ENCODE measurements at regions not wholly inside any gene's neighbourhood (a gene's known extent, or its start where the extent isn't known, plus 50 kb on each side); places are given as distances from the start of the nearest gene placed in this dataset.
A peak's percentile ranks its signal among the peaks of the same experiment; 100 is the strongest.

DNA sequence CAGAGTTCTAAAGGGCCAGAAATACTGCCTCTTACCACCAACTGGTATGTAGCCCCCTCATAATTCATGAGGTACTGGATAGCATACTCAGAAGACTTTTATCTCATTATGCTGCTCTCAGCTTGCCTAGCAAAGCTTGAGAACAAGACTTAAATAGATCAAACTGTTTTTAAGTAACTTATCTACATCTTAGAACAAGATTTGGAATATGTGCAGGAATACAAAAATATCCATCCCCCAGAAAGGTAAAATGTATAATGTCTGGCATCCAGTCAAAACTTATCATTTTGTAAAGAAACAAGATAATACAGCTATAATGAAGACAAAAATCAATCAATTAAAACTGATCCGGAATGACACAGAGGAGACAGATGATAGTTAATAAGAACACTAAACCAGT lies 400.4 kb upstream of the TGFBR2 start:
- DNase-seq (no peak), ATAC-seq (ENCODE audit: low read depth in 2 of 2) (no peak)
- peaks cover 14 to 25% (median 18%) of the 10 kb centered on the region in 3 donors for H3K4me1 Mint-ChIP-seq
- no peaks in the 10 kb centered on the region for H3K36me3 Mint-ChIP-seq
- H3K4me3 Mint-ChIP-seq: peak overlapping the region in 1 of 8 donors; percentile 11
- H3K27ac Mint-ChIP-seq: peak overlapping the region in 1 of 6 donors; percentile 4
- H3K27me3 Mint-ChIP-seq: no peaks in the 10 kb centered on the region
- H3K9me3 Mint-ChIP-seq: peaks cover 0 to 2% (median 0%) of the 10 kb centered on the region in 7 donors

DNA sequence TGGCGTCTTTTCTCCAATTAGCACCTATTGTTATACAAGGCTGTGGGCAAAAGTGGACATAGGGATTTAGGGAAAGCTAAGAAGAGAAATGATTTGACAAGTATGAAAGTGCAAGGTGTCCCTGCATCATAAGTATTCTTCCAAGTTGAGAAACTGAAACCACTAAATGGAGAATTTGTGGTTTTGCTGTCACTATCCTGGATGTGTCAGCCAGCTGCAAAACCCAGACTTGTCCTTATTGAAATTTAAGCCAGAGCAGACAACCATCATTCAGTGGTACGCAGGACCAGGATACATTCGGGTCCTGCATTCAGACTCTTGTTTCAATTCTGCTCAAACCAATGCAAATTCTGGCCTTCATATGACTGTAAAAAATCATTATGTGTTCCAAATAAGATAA lies 384.8 kb upstream of the TGFBR2 start:
- no peak for DNase-seq
- ATAC-seq (ENCODE audit: low read depth in 2 of 2): peak in 1 of 2 donors; percentile 27
- Mint-ChIP-seq H3K36me3 (peaks cover 0 to 8% of the 10 kb centered on the region in 2 donors), H3K4me3 (no peak overlapping the region), H3K27ac (no peak overlapping the region), H3K27me3 (peaks cover 0 to 8% (median 0%) of the 10 kb centered on the region in 3 donors), H3K4me1 (peaks cover 0 to 4% (median 2%) of the 10 kb centered on the region in 3 donors), H3K9me3 (peaks cover 0 to 12% (median 0%) of the 10 kb centered on the region in 7 donors)

DNA sequence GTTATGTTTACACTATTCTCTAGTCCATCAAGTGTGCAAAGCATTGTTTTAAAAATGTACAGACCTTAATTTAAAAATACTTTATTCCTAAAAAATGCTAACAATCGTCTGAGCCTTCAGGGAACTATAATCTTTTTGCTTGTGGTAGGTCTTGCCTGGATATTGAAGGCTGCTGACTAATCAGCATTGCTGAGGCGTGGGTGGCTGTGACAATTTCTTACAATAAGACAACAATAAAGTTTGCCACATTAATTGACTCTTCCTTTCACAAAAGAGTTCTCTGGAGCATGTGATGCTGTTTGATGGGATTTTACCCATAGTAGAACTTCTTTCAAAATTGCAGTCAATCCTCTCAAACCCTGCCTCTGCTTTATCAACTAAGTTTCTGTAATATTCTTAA lies 384.0 kb upstream of the TGFBR2 start:
- Mint-ChIP-seq H3K36me3 (peaks cover 0 to 5% of the 10 kb centered on the region in 2 donors), H3K4me1 (peaks cover 0 to 4% (median 4%) of the 10 kb centered on the region in 3 donors), H3K9me3 (peaks cover 0 to 5% (median 0%) of the 10 kb centered on the region in 7 donors), H3K4me3 (no peak overlapping the region), H3K27ac (no peak overlapping the region), H3K27me3 (peaks cover 0 to 8% (median 0%) of the 10 kb centered on the region in 3 donors)
- DNase-seq (no peak), ATAC-seq (ENCODE audit: low read depth in 2 of 2) (no peak)

DNA sequence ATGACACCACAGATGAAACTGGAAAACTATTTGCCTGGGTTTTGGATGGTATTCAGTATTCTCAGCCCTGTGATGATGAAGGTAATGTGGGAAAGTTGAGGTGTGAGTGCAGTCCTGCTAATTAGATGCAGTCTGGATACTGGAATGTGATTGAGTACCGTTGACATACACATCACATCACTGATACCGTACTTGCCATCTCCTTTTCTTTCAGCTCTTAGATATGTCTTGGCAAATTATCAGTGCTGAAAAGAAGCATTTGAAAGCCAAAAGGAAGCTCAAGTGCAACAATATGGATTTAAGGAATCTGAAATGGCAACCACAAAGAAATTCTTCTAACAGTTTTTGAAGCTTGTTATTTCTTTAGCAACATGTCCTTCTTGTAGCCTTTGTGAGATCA lies 381.4 kb upstream of the TGFBR2 start:
- Mint-ChIP-seq H3K27me3 (peaks cover 0 to 8% (median 0%) of the 10 kb centered on the region in 3 donors), H3K4me1 (peaks cover 0 to 4% (median 4%) of the 10 kb centered on the region in 3 donors), H3K27ac (no peak overlapping the region), H3K9me3 (no peaks in the 10 kb centered on the region), H3K4me3 (no peak overlapping the region), H3K36me3 (no peaks in the 10 kb centered on the region)
- ATAC-seq (ENCODE audit: low read depth in 2 of 2) (no peak), DNase-seq (no peak)

DNA sequence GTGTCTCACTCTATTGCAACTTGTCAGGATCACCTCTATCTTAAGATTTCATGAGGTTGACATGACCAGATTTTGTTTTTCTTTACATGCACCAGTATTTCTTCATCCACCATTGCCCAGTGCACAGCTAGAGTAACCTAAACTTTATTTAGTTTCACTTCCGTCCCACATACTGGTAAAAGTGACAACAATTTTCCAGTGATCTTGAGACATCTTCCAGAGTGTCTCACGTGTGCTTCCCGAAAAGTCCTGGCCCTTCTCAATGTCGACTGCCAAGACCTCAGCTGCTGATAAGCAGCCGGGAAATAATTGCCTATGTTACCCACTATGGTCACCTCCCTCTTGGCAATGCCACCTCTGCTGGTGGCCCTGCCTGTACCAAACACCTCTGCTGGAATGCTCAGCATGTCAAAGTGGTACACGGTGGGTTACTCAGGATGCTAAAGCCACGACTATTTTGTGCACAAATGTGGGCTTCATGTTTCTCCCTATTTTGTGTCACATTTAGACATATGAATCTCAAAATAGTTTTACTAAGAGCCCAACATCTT lies 379.7 kb upstream of the TGFBR2 start:
- no peaks in the 10 kb centered on the region for H3K36me3 Mint-ChIP-seq
- no peak for ATAC-seq (ENCODE audit: low read depth in 2 of 2)

DNA sequence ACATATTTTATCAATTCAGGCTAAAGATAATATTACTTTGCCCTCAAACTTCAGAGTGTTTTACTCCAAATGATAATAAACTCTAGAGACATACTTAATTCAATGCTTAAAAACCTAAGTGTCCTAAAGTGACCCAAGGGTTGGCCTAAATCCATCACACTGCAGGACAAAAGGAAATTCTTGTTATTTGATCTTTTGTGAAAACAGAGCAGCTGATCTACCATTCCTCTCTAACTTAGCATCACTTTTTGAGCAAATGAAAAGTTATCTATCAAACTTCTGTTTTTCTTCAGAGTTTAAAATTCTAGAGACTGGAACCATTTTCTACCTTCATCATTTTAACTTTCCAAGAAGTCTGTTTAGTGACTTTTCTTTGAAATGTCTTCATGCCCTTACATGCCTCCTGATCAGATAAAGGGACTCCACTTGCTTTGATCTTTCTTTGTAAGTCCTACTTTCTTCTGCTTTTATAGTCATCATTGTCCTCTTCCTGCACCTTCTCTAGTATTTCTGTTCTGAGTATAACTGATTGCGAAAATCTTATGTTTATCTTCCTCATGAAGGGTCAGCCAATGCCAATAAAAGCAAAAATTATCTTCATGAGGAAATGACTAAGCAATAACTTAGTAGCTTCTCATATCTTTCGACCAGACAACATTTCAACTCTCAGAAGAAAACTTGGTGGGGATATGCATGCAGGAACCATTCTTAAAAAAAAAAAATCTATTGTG lies 378.7 kb upstream of the TGFBR2 start:
- H3K9me3 Mint-ChIP-seq: no peaks in the 10 kb centered on the region
- H3K27me3 Mint-ChIP-seq: peaks cover 0 to 5% (median 0%) of the 10 kb centered on the region in 3 donors
- H3K27ac Mint-ChIP-seq: peak overlapping the region in 1 of 6 donors; percentile 2
- no peak for ATAC-seq (ENCODE audit: low read depth in 2 of 2)
- H3K36me3 Mint-ChIP-seq: no peaks in the 10 kb centered on the region
- H3K4me3 Mint-ChIP-seq: no peak overlapping the region
- no peak for DNase-seq
- H3K4me1 Mint-ChIP-seq: peaks cover 0 to 4% (median 0%) of the 10 kb centered on the region in 3 donors

More for the DNA sequence above, 379.7 kb upstream of the TGFBR2 start:
- Mint-ChIP-seq H3K27me3 (peaks cover 0 to 8% (median 0%) of the 10 kb centered on the region in 3 donors), H3K27ac (no peak overlapping the region), H3K9me3 (no peaks in the 10 kb centered on the region), H3K4me3 (no peak overlapping the region), H3K4me1 (peaks cover 0 to 4% (median 0%) of the 10 kb centered on the region in 3 donors)
- DNase-seq: no peak

DNA sequence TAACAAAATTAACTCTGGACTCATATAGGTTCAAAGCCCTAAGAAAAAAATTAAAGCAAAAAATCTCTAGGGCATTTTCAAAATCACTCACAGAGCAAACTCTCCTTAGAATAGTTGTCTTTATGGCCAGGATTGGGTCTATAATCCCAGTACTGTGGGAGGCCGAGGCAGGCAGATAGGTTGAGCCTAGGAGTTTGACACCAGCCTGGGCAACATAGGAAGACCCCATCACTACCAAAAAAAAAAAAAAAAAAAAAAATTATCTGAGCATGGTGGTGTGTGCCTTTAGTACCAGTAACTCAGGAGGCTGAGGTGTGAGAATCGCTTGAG lies 378.1 kb upstream of the TGFBR2 start:
- no peak for DNase-seq
- Mint-ChIP-seq H3K27ac (no peak overlapping the region), H3K4me1 (peaks cover 0 to 4% (median 0%) of the 10 kb centered on the region in 3 donors), H3K9me3 (no peaks in the 10 kb centered on the region), H3K27me3 (no peaks in the 10 kb centered on the region), H3K36me3 (no peaks in the 10 kb centered on the region), H3K4me3 (no peak overlapping the region)
- no peak for ATAC-seq (ENCODE audit: low read depth in 2 of 2)

DNA sequence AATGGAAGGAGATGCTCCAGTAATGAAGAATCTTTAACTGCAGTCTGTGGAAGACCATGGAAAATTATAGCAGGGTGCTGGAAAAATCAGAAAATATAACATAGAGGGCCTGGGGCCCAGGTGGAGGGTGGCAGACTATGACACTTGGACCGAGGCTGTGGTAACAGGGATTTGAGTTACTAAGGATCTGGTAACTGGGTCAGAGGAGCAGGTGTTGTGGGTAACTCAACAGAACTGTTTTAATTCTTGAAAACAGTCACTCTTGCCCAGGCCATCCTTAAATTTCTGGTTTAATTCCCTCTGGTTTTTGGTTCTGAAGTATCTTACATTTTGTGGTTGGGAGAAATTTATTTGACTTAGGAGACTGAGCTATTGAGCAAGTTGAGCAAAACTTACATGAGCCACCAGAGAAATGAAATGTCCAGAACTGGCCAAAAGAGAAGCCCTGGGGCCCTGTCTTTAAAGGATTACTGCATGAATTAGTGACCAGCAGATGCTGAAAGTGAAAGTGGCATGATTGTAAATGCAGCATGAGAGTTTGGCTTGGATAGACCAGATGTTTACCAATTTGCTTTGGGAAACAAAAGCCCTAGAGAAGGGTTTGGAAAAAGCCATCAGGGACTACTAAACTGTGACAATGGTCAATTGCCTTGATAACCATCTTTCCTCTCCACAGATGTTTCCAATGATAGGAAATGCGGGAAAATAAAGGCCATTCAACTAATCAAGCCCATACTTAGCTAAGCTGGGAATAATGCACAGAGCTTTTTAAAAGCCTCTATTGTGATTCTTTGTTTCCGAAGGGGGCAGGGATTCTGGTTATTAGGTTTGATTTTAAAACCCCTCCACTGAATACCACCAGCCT lies 374.9 kb upstream of the TGFBR2 start:
- H3K27ac Mint-ChIP-seq: no peak overlapping the region
- no peak for ATAC-seq (ENCODE audit: low read depth in 2 of 2)
- no peaks in the 10 kb centered on the region for H3K27me3 Mint-ChIP-seq
- no peak for DNase-seq
- H3K9me3 Mint-ChIP-seq: no peaks in the 10 kb centered on the region
- H3K4me1 Mint-ChIP-seq: peaks cover 0 to 2% (median 0%) of the 10 kb centered on the region in 3 donors
- no peak overlapping the region for H3K4me3 Mint-ChIP-seq
- H3K36me3 Mint-ChIP-seq: no peaks in the 10 kb centered on the region

DNA sequence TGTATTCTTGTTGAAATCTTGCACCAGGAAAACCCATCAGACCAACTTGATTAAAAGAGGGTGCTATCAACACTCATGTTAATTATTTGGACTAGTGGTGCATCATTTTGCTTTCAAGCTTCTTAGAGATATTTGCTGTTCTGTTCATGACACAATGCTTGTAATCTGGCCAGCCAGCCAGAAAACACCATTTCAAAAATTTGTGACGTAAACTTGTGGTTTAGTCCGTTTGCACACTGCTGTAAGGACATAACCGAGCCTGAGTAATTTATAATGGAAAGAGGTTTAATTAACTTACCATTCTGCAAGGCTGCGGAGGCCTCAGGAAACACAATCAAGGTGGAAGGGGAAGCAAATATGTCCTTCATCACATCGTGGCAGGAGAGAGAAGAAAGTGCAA lies 374.3 kb upstream of the TGFBR2 start:
- Mint-ChIP-seq H3K4me1 (no peaks in the 10 kb centered on the region), H3K27me3 (no peaks in the 10 kb centered on the region), H3K4me3 (no peak overlapping the region), H3K27ac (no peak overlapping the region), H3K9me3 (no peaks in the 10 kb centered on the region), H3K36me3 (no peaks in the 10 kb centered on the region)
- ATAC-seq (ENCODE audit: low read depth in 2 of 2) (no peak), DNase-seq (no peak)

DNA sequence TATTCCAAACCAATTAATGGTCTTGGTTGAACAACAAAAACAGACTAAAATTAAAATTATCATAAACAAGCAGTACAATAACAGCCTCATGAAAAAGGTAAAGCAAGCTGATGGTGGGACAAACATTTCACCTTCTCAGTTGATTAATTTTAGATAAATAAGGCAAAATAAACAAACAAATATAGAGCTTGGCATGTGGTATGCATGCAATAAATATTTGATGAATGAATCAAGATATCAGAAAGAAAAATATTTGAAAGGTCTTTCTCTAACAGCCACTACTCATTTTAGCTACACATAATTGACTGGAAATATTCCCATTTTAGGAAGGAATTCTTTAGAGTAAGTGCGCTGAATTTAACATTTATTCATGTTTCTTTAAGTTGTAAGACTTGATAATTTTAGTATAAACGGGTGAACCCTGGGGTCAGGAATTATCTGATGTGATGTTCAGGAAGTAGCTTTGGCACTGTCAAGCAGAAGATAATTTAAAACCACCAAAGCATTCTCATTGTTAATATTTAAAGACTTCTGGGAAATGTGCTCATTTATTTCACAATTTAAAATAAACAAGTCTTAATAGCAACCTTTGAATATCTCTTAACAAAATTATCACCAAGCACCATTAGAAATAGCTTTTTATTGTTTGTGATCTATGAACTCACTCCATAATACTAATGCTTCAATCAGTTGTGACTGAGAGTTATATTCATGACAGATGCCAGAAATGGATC lies 372.3 kb upstream of the TGFBR2 start:
- Mint-ChIP-seq H3K9me3 (peaks cover 0 to 9% (median 4%) of the 10 kb centered on the region in 7 donors), H3K27ac (no peak overlapping the region), H3K4me1 (no peaks in the 10 kb centered on the region), H3K27me3 (no peaks in the 10 kb centered on the region), H3K36me3 (no peaks in the 10 kb centered on the region), H3K4me3 (no peak overlapping the region)
- DNase-seq (no peak), ATAC-seq (ENCODE audit: low read depth in 2 of 2) (no peak)

DNA sequence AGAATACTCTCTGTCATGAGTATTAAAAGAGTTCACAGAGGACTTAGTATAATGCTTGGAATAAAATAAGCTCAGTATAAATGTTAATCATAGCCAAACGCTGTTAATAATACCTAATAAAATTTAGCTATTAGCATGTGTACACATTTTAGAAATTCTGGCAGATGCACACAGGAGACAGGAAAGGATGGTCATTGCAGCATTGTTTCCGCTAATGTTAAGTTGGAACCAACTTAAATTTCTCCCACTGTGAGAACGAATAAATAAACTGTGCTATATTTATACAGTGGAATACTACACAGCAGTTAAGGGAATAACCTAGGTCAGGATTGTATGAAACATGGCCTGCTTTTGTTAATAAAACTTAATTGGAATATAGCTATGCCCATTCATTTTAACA lies 370.4 kb upstream of the TGFBR2 start:
- peaks cover 0 to 4% (median 0%) of the 10 kb centered on the region in 3 donors for H3K27me3 Mint-ChIP-seq
- H3K4me1 Mint-ChIP-seq: no peaks in the 10 kb centered on the region
- H3K36me3 Mint-ChIP-seq: no peaks in the 10 kb centered on the region
- ATAC-seq (ENCODE audit: low read depth in 2 of 2): no peak
- peaks cover 0 to 9% (median 4%) of the 10 kb centered on the region in 7 donors for H3K9me3 Mint-ChIP-seq
- no peak overlapping the region for H3K4me3 Mint-ChIP-seq
- H3K27ac Mint-ChIP-seq: no peak overlapping the region
- DNase-seq: no peak

DNA sequence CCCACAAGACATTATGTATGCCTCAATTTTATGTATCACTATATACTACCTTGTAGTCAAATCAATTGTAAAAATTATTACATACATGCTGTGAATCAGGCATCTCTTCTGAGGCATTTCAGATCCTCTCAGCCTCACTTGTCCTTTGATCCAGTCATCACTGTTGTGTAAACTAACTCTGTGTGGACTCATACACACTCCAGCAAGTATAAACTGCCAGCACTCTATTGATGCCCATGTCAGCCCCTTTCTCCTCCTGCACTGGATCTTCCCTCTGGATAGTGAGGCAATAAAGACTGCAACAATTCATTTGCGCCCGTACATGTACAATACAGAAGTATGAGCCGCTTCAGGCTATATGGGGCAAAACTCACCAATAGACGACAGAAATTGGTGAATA lies 364.7 kb upstream of the TGFBR2 start:
- no peaks in the 10 kb centered on the region for H3K4me1 Mint-ChIP-seq
- no peak for ATAC-seq (ENCODE audit: low read depth in 2 of 2)
- no peak overlapping the region for H3K4me3 Mint-ChIP-seq

More for the DNA sequence above, 364.7 kb upstream of the TGFBR2 start:
- Mint-ChIP-seq H3K27me3 (peaks cover 0 to 4% (median 0%) of the 10 kb centered on the region in 3 donors), H3K9me3 (peaks cover 0 to 9% (median 4%) of the 10 kb centered on the region in 7 donors), H3K36me3 (no peaks in the 10 kb centered on the region), H3K27ac (no peak overlapping the region)
- no peak for DNase-seq

Measured in naive B cell (primary cell).